ENCODE measurements at regions not wholly inside any gene's neighbourhood (a gene's known extent, or its start where the extent isn't known, plus 50 kb on each side); places are given as distances from the start of the nearest gene placed in this dataset.

GRCh38 chr2:192551760-192552159 is 357.0 kb upstream of the TMEFF2 start:
- RAD21 ChIA-PET (ENCODE audit: unreplicated experiment) = no interaction called here
- H2AFZ ChIP-seq (ENCODE audit: control insufficient read depth, low read depth, low read length) = no peak overlapping the region
- H3K4me1 ChIP-seq (ENCODE audit: control insufficient read depth, insufficient read depth, low read length) = no peaks in the 10 kb centered on the region
- WGBS (ENCODE audit: insufficient coverage, insufficient replicate concordance, low lambda C conversion rate, missing lambda C conversion rate) = 42% methylated on average over 3 of the region's 3 CpGs
- no peak overlapping the region for H3K9ac ChIP-seq (ENCODE audit: control insufficient read depth, insufficient read depth, low read length)
- no peak overlapping the region for H3K4me3 ChIP-seq
- no peaks in the 10 kb centered on the region for H3K36me3 ChIP-seq (ENCODE audit: control insufficient read depth in 2 of 2, insufficient read depth in 2 of 2, low read length in 1 of 2)
- DNase-seq (ENCODE audit: low read depth, low spot score) (no peak), ATAC-seq (no peak; the same call in 2 of the 3 replicates), FAIRE-seq (no peak)
- H3K27me3 ChIP-seq (replicated peaks in 1 of 2; ENCODE audit: control insufficient read depth in 2 of 2, insufficient read depth in 2 of 2, low read length in 1 of 2) = no peaks in the 10 kb centered on the region
- SMC1A ChIA-PET (ENCODE audit: uncharacterized antibody, unreplicated experiment) = no interaction called here
- H4K20me1 ChIP-seq (ENCODE audit: control insufficient read depth, insufficient read depth) = no peaks in the 10 kb centered on the region
- no peak for TF ChIP-seq ZSCAN29 (IDR thresholded peaks at IDR 0.05)
- no peak for TF ChIP-seq ZNF207 (IDR thresholded peaks at IDR 0.05; ENCODE audit: borderline replicate concordance)
- no peak for TF ChIP-seq BHLHE40 (IDR thresholded peaks at IDR 0.05; ENCODE audit: borderline replicate concordance in 1 of 2, low read depth in 2 of 2, low read length in 1 of 2)
- TF ChIP-seq, protein P1, sequence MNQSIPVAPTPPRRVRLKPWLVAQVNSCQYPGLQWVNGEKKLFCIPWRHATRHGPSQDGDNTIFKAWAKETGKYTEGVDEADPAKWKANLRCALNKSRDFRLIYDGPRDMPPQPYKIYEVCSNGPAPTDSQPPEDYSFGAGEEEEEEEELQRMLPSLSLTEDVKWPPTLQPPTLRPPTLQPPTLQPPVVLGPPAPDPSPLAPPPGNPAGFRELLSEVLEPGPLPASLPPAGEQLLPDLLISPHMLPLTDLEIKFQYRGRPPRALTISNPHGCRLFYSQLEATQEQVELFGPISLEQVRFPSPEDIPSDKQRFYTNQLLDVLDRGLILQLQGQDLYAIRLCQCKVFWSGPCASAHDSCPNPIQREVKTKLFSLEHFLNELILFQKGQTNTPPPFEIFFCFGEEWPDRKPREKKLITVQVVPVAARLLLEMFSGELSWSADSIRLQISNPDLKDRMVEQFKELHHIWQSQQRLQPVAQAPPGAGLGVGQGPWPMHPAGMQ (IDR thresholded peaks at IDR 0.05; ENCODE audit: borderline replicate concordance) = no peak
- TF ChIP-seq KDM1A (IDR thresholded peaks at IDR 0.05; ENCODE audit: borderline replicate concordance) = no peak
- no peak for TF ChIP-seq NBN (IDR thresholded peaks at IDR 0.05)
- no peak for TF ChIP-seq NRF1 (conservative IDR thresholded peaks at IDR 0.05; ENCODE audit: low read depth, low read length)
- no peak for TF ChIP-seq SRF (IDR thresholded peaks at IDR 0.05; ENCODE audit: low read depth in 2 of 2, low read length in 2 of 2)
- no peak for TF ChIP-seq NR2C1 (IDR thresholded peaks at IDR 0.05)
- TF ChIP-seq BRCA1 (IDR thresholded peaks at IDR 0.05; ENCODE audit: low read depth, low read length) = no peak
- TF ChIP-seq, protein P2, sequence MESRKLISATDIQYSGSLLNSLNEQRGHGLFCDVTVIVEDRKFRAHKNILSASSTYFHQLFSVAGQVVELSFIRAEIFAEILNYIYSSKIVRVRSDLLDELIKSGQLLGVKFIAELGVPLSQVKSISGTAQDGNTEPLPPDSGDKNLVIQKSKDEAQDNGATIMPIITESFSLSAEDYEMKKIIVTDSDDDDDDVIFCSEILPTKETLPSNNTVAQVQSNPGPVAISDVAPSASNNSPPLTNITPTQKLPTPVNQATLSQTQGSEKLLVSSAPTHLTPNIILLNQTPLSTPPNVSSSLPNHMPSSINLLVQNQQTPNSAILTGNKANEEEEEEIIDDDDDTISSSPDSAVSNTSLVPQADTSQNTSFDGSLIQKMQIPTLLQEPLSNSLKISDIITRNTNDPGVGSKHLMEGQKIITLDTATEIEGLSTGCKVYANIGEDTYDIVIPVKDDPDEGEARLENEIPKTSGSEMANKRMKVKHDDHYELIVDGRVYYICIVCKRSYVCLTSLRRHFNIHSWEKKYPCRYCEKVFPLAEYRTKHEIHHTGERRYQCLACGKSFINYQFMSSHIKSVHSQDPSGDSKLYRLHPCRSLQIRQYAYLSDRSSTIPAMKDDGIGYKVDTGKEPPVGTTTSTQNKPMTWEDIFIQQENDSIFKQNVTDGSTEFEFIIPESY (IDR thresholded peaks at IDR 0.05) = no peak
- no peak for TF ChIP-seq FOS (IDR thresholded peaks at IDR 0.05; ENCODE audit: borderline replicate concordance, extremely low read depth, insufficient read length)
- H3K9me3 ChIP-seq (replicated peaks; ENCODE audit: control insufficient read depth, insufficient read depth, low read length) = no peaks in the 10 kb centered on the region
- H3K4me2 ChIP-seq (ENCODE audit: control insufficient read depth, insufficient read depth) = no peak overlapping the region
- in situ Hi-C loops (cut with MboI) = no loop called here
- no peak overlapping the region for H3K27ac ChIP-seq (ENCODE audit: control insufficient read depth, insufficient read depth)
- no TSS peak for BruUV-seq (replicated peaks)
- CTCF ChIA-PET = no interaction called here
- POLR2A ChIA-PET = no interaction called here
- H3K79me2 ChIP-seq (ENCODE audit: control insufficient read depth, insufficient read depth, low read length) = no peaks in the 10 kb centered on the region
- intact Hi-C loops (cut with micrococcal nuclease; ENCODE audit: unreplicated experiment) = no loop called here

Measured in GM12878 (cell line).